Loucy (cell line): ENCODE measurements at regions not wholly inside any gene's neighbourhood (a gene's known extent, or its start where the extent isn't known, plus 50 kb on each side); places are given as distances from the start of the nearest gene placed in this dataset.

Source experiments
- CTCF ChIP-seq: fragments of 200-600 bp; sonication (generic); conservative IDR thresholded peaks from 2 replicates; pipeline ENCODE4 v1.5.1; 2014; ENCODE audit warnings: mild to moderate bottlenecking, antibody characterized with exemption, low read length
- EZH2phosphoT487 ChIP-seq: fragments of 200-600 bp; IDR thresholded peaks from 2 replicates; pipeline ENCODE4 v1.6.1; 2018; ENCODE audit warnings: antibody characterized with exemption, mild to moderate bottlenecking, moderate library complexity, borderline replicate concordance

GRCh38 chr18:52254367-52254766 lies 85.6 kb upstream of the DCC start:
- no peak for TF ChIP-seq CTCF
- no peak for TF ChIP-seq EZH2phosphoT487
